Panc1 (cell line): ENCODE measurements at regions not wholly inside any gene's neighbourhood (a gene's known extent, or its start where the extent isn't known, plus 50 kb on each side); places are given as distances from the start of the nearest gene placed in this dataset.

Experiments
- ATAC-seq: fragments of 200-7000 bp; cut with Tn5 transposase; 2 replicates; pipeline ENCODE4 v1.9.1; 2020; ENCODE audit warnings: mild to moderate bottlenecking, moderate library complexity
- BruUV-seq: library from RNA; stranded (reverse); fragments of 400-500 nt; replicated peaks from 2 replicates; lab custom pipeline; 2021; lab: Mats Ljungman, UMichigan
- CTCF ChIA-PET: fragments of 300-600 bp; sonication (Branson Sonifier 250); formaldehyde crosslinking; loops from one replicate; lab custom pipeline; 2022; ENCODE audit warnings: antibody characterized with exemption; lab: Charles Lee
- POLR2A ChIA-PET: fragments of 300-600 bp; sonication (Branson Sonifier 250); formaldehyde crosslinking; loops from one replicate; lab custom pipeline; 2022; ENCODE audit warnings: antibody characterized with exemption; lab: Charles Lee
- DNase-seq: peaks from one replicate; pipeline ENCODE4 v3.0.0-alpha.2; 2010; ENCODE audit warnings: low read depth, low spot score
- H3K27ac ChIP-seq: 2 replicates; pipeline ENCODE4 v1.5.1; 2011; ENCODE audit warnings: mild to moderate bottlenecking, low read length, inconsistent platforms
- H3K27me3 ChIP-seq: fragments of 200-500 bp; sonication (Bioruptor generic); 2 replicates; pipeline ENCODE4 v1.6.0; 2014; ENCODE audit warnings: low read length, inconsistent platforms; ENCODE audit not compliant: control insufficient read depth, insufficient read depth
- H3K36me3 ChIP-seq: fragments of 200-500 bp; sonication (Bioruptor generic); 2 replicates; pipeline ENCODE4 v1.5.1; 2014; ENCODE audit warnings: inconsistent platforms, mild to moderate bottlenecking, low read length, moderate library complexity; ENCODE audit not compliant: control insufficient read depth, insufficient read depth
- H3K4me1 ChIP-seq: 2 replicates; pipeline ENCODE4 v1.5.1; 2011; ENCODE audit warnings: inconsistent platforms, mild to moderate bottlenecking, low read length, moderate library complexity; ENCODE audit not compliant: control insufficient read depth, insufficient read depth
- H3K4me3 ChIP-seq, 2 experiments: 2 replicates each; pipeline ENCODE4 v1.5.1; 2011 to 2012; ENCODE audit warnings: low read depth in 2 of 2, low read length in 2 of 2, mild to moderate bottlenecking in 2 of 2, inconsistent platforms in 1 of 2, moderate library complexity in 1 of 2
- H3K9me3 ChIP-seq: fragments of 200-500 bp; sonication (Bioruptor generic); 2 replicates; pipeline ENCODE4 v1.5.1; 2014; ENCODE audit warnings: low read depth, mild to moderate bottlenecking, inconsistent platforms, low read length, moderate library complexity; ENCODE audit not compliant: control insufficient read depth, insufficient read depth
- POLR2AphosphoS5 ChIP-seq: IDR thresholded peaks from 2 replicates; pipeline ENCODE4 v1.6.1; 2012; ENCODE audit warnings: mild to moderate bottlenecking, low read depth, low read length, moderate library complexity
- SIN3A ChIP-seq: IDR thresholded peaks from 2 replicates; pipeline ENCODE4 v1.6.1; 2012; ENCODE audit warnings: low read depth, mild to moderate bottlenecking, low read length, moderate library complexity, borderline replicate concordance; ENCODE audit not compliant: insufficient read depth
- TCF7L2 ChIP-seq: IDR thresholded peaks from 2 replicates; pipeline ENCODE4 v1.6.1; 2011; ENCODE audit warnings: mild to moderate bottlenecking, low read depth, low read length, inconsistent platforms
- in situ Hi-C: cut with HindIII; loops from 2 replicates; pipeline ENCODE4 v1.10.0; 2016; ENCODE audit warnings: low sequenced_read_pairs, low pct_unique_long_range_greater_than_20kb
- intact Hi-C: fragments of 100-400 bp; cut with micrococcal nuclease; formaldehyde crosslinking; loops from one replicate; pipeline ENCODE4 v1.10.0; 2022; ENCODE audit not compliant: unreplicated experiment
- TF ChIP-seq, protein P1 (sequence below), 2 experiments: IDR thresholded peaks; 2 replicates each; pipeline ENCODE4 v1.6.1; 2011 to 2012; ENCODE audit warnings: low read depth in 2 of 2, control low read depth in 1 of 2, low read length in 1 of 2, mild to moderate bottlenecking in 1 of 2, moderate library complexity in 1 of 2; ENCODE audit not compliant: insufficient read depth in 1 of 2
- TF ChIP-seq, protein P2 (sequence below): fragments of 450-650 bp; IDR thresholded peaks from 2 replicates; pipeline ENCODE4 v1.5.1; 2017; ENCODE audit warnings: mild to moderate bottlenecking

DNA sequence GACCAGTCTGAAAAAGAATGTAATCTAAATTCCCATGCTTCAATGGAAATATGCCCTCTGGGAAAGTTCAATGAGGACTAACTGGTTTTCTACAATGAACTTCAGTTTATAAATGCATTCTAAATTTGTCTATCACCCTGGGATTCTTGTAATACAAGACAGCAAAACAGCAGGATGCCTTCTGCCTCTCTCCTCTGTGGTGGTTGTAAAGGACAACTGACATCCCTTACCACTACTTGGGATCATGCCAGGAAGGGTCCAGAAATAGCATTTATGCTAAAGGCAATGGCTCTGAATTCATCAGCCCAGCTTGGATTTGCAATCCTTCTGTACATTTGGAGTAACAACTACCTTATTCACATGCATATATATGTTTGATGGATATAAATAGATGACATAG lies 97.3 kb upstream of the ADAMTS16 start:
- DNase-seq (no peak), ATAC-seq (no peak)
- intact Hi-C loops (no loop called here), in situ Hi-C loops (no loop called here)
- ChIA-PET CTCF (no interaction called here), POLR2A (no interaction called here)
- no peak overlapping the region for H3K4me3 ChIP-seq
- H3K9me3 ChIP-seq, result no peaks in the 10 kb centered on the region
- no peaks in the 10 kb centered on the region for H3K27me3 ChIP-seq
- no peak overlapping the region for H3K27ac ChIP-seq
- BruUV-seq, result no TSS peak
- H3K4me1 ChIP-seq, result no peaks in the 10 kb centered on the region
- TF ChIP-seq POLR2AphosphoS5, result no peak
- H3K36me3 ChIP-seq, result no peaks in the 10 kb centered on the region

GRCh38 chr5:5043346-5043745 lies 96.8 kb upstream of the ADAMTS16 start:
- H3K27me3 ChIP-seq, result no peaks in the 10 kb centered on the region
- H3K4me3 ChIP-seq, result no peak overlapping the region
- TF ChIP-seq, protein P1, sequence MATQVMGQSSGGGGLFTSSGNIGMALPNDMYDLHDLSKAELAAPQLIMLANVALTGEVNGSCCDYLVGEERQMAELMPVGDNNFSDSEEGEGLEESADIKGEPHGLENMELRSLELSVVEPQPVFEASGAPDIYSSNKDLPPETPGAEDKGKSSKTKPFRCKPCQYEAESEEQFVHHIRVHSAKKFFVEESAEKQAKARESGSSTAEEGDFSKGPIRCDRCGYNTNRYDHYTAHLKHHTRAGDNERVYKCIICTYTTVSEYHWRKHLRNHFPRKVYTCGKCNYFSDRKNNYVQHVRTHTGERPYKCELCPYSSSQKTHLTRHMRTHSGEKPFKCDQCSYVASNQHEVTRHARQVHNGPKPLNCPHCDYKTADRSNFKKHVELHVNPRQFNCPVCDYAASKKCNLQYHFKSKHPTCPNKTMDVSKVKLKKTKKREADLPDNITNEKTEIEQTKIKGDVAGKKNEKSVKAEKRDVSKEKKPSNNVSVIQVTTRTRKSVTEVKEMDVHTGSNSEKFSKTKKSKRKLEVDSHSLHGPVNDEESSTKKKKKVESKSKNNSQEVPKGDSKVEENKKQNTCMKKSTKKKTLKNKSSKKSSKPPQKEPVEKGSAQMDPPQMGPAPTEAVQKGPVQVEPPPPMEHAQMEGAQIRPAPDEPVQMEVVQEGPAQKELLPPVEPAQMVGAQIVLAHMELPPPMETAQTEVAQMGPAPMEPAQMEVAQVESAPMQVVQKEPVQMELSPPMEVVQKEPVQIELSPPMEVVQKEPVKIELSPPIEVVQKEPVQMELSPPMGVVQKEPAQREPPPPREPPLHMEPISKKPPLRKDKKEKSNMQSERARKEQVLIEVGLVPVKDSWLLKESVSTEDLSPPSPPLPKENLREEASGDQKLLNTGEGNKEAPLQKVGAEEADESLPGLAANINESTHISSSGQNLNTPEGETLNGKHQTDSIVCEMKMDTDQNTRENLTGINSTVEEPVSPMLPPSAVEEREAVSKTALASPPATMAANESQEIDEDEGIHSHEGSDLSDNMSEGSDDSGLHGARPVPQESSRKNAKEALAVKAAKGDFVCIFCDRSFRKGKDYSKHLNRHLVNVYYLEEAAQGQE (IDR thresholded peaks at IDR 0.05; ENCODE audit: insufficient read depth in 1 of 2, low read depth in 2 of 2, low read length in 1 of 2), result no peak
- TF ChIP-seq POLR2AphosphoS5 (no peak), SIN3A (no peak)
- H3K36me3 ChIP-seq, result no peaks in the 10 kb centered on the region
- CTCF ChIA-PET, result no interaction called here
- DNase-seq, result no peak
- intact Hi-C loops, result no loop called here
- no TSS peak for BruUV-seq
- no peak for ATAC-seq
- in situ Hi-C loops, result no loop called here
- no peak overlapping the region for H3K27ac ChIP-seq
- no peaks in the 10 kb centered on the region for H3K4me1 ChIP-seq
- H3K9me3 ChIP-seq, result no peaks in the 10 kb centered on the region
- POLR2A ChIA-PET, result no interaction called here

DNA sequence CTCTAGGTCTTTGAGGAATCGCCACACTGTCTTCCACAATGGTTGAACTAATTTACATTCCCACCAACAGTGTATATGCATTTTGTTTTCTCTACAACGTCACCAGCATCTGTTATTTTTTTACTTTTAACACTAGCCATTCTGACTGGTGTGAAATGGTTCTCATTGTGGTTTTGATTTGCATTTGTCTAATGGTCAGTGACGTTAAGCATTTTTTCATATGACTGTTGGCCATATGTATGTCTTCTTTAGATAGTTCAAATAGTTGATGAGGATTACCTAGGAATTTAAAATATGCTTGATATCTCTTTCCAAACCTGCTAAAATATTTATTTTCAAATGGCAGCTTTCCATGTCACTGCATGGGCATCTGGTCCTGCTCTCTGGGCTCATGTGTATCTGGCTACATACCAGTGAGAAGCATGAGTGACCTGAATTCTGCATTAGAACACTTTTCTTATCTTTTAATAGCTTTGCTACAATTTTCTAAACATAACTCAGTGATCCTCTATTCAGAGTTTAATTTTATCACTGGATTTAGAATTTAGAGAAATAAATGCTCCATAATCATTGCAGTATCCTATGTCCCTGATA lies 95.8 kb upstream of the ADAMTS16 start:
- H3K27me3 ChIP-seq, result no peaks in the 10 kb centered on the region
- CTCF ChIA-PET, result no interaction called here
- no TSS peak for BruUV-seq
- H3K4me1 ChIP-seq, result no peaks in the 10 kb centered on the region
- no peak overlapping the region for H3K4me3 ChIP-seq
- TF ChIP-seq, protein P1 (IDR thresholded peaks at IDR 0.05; ENCODE audit: insufficient read depth in 1 of 2, low read depth in 2 of 2, low read length in 1 of 2), result no peak
- TF ChIP-seq, protein P2, sequence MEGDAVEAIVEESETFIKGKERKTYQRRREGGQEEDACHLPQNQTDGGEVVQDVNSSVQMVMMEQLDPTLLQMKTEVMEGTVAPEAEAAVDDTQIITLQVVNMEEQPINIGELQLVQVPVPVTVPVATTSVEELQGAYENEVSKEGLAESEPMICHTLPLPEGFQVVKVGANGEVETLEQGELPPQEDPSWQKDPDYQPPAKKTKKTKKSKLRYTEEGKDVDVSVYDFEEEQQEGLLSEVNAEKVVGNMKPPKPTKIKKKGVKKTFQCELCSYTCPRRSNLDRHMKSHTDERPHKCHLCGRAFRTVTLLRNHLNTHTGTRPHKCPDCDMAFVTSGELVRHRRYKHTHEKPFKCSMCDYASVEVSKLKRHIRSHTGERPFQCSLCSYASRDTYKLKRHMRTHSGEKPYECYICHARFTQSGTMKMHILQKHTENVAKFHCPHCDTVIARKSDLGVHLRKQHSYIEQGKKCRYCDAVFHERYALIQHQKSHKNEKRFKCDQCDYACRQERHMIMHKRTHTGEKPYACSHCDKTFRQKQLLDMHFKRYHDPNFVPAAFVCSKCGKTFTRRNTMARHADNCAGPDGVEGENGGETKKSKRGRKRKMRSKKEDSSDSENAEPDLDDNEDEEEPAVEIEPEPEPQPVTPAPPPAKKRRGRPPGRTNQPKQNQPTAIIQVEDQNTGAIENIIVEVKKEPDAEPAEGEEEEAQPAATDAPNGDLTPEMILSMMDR, result no peak
- TF ChIP-seq TCF7L2 (no peak), SIN3A (no peak), POLR2AphosphoS5 (no peak)
- H3K27ac ChIP-seq, result no peak overlapping the region
- H3K9me3 ChIP-seq, result no peaks in the 10 kb centered on the region
- intact Hi-C loops, result no loop called here
- in situ Hi-C loops, result no loop called here
- no peaks in the 10 kb centered on the region for H3K36me3 ChIP-seq
- POLR2A ChIA-PET, result no interaction called here
- DNase-seq (no peak), ATAC-seq (no peak)
